ENCODE measurements at regions not wholly inside any gene's neighbourhood (a gene's known extent, or its start where the extent isn't known, plus 50 kb on each side); places are given as distances from the start of the nearest gene placed in this dataset.

GRCh38 chr3:107045791-107046190 lies 331.4 kb upstream of the CCDC54 start:
- H3K4me3 ChIP-seq = no peak overlapping the region
- no peaks in the 10 kb centered on the region for H3K27me3 ChIP-seq
- no peak for DNase-seq
- H3K36me3 ChIP-seq = no peaks in the 10 kb centered on the region
- H3K27ac ChIP-seq = no peak overlapping the region
- TF ChIP-seq CTCF (IDR thresholded peaks at IDR 0.05) (no peak), POLR2A (IDR thresholded peaks at IDR 0.05) (no peak)
- H3K9me3 ChIP-seq = no peaks in the 10 kb centered on the region
- no peaks in the 10 kb centered on the region for H3K4me1 ChIP-seq

GRCh38 chr3:107055181-107055942 lies 321.9 kb upstream of the CCDC54 start:
- no peak for DNase-seq
- H3K27ac ChIP-seq = no peak overlapping the region
- TF ChIP-seq POLR2A (IDR thresholded peaks at IDR 0.05) (no peak), CTCF (IDR thresholded peaks at IDR 0.05) (no peak)
- no peaks in the 10 kb centered on the region for H3K4me1 ChIP-seq
- H3K36me3 ChIP-seq = no peaks in the 10 kb centered on the region
- H3K27me3 ChIP-seq = no peaks in the 10 kb centered on the region
- no peak overlapping the region for H3K4me3 ChIP-seq
- H3K9me3 ChIP-seq = no peaks in the 10 kb centered on the region

- Histone ChIP-seq H3K36me3 (no peaks in the 10 kb centered on the region), H3K4me3 (no peak overlapping the region), H3K4me1 (no peaks in the 10 kb centered on the region), H3K9me3 (no peaks in the 10 kb centered on the region), H3K27ac (no peak overlapping the region), H3K27me3 (no peaks in the 10 kb centered on the region)
- no peak for DNase-seq
- TF ChIP-seq CTCF (IDR thresholded peaks at IDR 0.05) (no peak), POLR2A (IDR thresholded peaks at IDR 0.05) (no peak)
Measured at GRCh38 chr3:107061466-107061865, 315.8 kb upstream of the CCDC54 start.

- Histone ChIP-seq H3K4me3 (no peak overlapping the region), H3K27me3 (no peaks in the 10 kb centered on the region), H3K9me3 (no peaks in the 10 kb centered on the region), H3K27ac (no peak overlapping the region), H3K4me1 (no peaks in the 10 kb centered on the region), H3K36me3 (no peaks in the 10 kb centered on the region)
- TF ChIP-seq POLR2A (IDR thresholded peaks at IDR 0.05) = no peak
- no peak for TF ChIP-seq CTCF (IDR thresholded peaks at IDR 0.05)
- no peak for DNase-seq
Measured at GRCh38 chr3:107062310-107062709, 314.9 kb upstream of the CCDC54 start.

- TF ChIP-seq CTCF (IDR thresholded peaks at IDR 0.05) = no peak
- no peak for TF ChIP-seq POLR2A (IDR thresholded peaks at IDR 0.05)
- Histone ChIP-seq H3K27me3 (no peaks in the 10 kb centered on the region), H3K4me3 (no peak overlapping the region), H3K36me3 (no peaks in the 10 kb centered on the region), H3K9me3 (no peaks in the 10 kb centered on the region), H3K27ac (no peak overlapping the region), H3K4me1 (no peaks in the 10 kb centered on the region)
- DNase-seq = no peak
Measured at GRCh38 chr3:107062787-107063186, 314.5 kb upstream of the CCDC54 start.

Measured in Peyer's patch (tissue), 4 donors.